H9 (cell line): ENCODE measurements at regions not wholly inside any gene's neighbourhood (a gene's known extent, or its start where the extent isn't known, plus 50 kb on each side); places are given as distances from the start of the nearest gene placed in this dataset.

Source experiments
- DNase-seq: peaks from one replicate; pipeline ENCODE4 v3.0.0-alpha.2; 2017
- H2AFZ ChIP-seq: one replicate; pipeline ENCODE4 v1.6.1; 2013; ENCODE audit warnings: mild to moderate bottlenecking, low read length, control low read depth, moderate library complexity
- H2AK5ac ChIP-seq: 2 replicates; pipeline ENCODE4 v1.6.1; 2013; ENCODE audit warnings: low read length, control low read depth, mixed read lengths; ENCODE audit not compliant: insufficient read length
- H2BK120ac ChIP-seq: one replicate; pipeline ENCODE4 v1.6.1; 2013; ENCODE audit warnings: low read depth, mild to moderate bottlenecking, low read length, control low read depth, inconsistent platforms; ENCODE audit not compliant: poor library complexity, severe bottlenecking
- H2BK12ac ChIP-seq: 2 replicates; pipeline ENCODE4 v1.6.1; 2013; ENCODE audit warnings: low read length, control low read depth, mixed read lengths, low read depth; ENCODE audit not compliant: insufficient read length
- H2BK15ac ChIP-seq: 2 replicates; pipeline ENCODE4 v1.6.1; 2013; ENCODE audit warnings: low read depth, low read length, control low read depth
- H2BK20ac ChIP-seq: one replicate; pipeline ENCODE4 v1.6.1; 2013; ENCODE audit warnings: low read depth, mild to moderate bottlenecking, low read length, control low read depth, inconsistent platforms; ENCODE audit not compliant: poor library complexity, severe bottlenecking
- H2BK5ac ChIP-seq: 2 replicates; pipeline ENCODE4 v1.6.1; 2013; ENCODE audit warnings: low read length, control low read depth, mixed read lengths; ENCODE audit not compliant: insufficient read length
- H3K14ac ChIP-seq: 2 replicates; pipeline ENCODE4 v1.6.1; 2013; ENCODE audit warnings: low read length, control low read depth; ENCODE audit not compliant: insufficient read depth
- H3K18ac ChIP-seq: 2 replicates; pipeline ENCODE4 v1.6.1; 2013; ENCODE audit warnings: low read depth, mild to moderate bottlenecking, mixed read lengths, low read length, control low read depth; ENCODE audit not compliant: insufficient read length
- H3K23ac ChIP-seq: 2 replicates; pipeline ENCODE4 v1.6.1; 2013; ENCODE audit warnings: low read length, control low read depth, mixed read lengths, low read depth; ENCODE audit not compliant: insufficient read length
- H3K23me2 ChIP-seq: 2 replicates; pipeline ENCODE4 v1.6.1; 2013; ENCODE audit warnings: low read depth, mild to moderate bottlenecking, mixed read lengths, low read length, control low read depth; ENCODE audit not compliant: insufficient read length, poor library complexity, severe bottlenecking
- H3K27ac ChIP-seq: 2 replicates; pipeline ENCODE4 v1.5.1; 2013; ENCODE audit warnings: low read length, control low read depth, mixed read lengths, low read depth; ENCODE audit not compliant: insufficient read length
- H3K27me3 ChIP-seq: 2 replicates; pipeline ENCODE4 v1.6.1; 2013; ENCODE audit warnings: low read length, control low read depth, inconsistent platforms; ENCODE audit not compliant: insufficient read depth
- H3K4ac ChIP-seq: 2 replicates; pipeline ENCODE4 v1.6.1; 2013; ENCODE audit warnings: low read depth, mild to moderate bottlenecking, control low read depth, inconsistent platforms, low read length, moderate library complexity
- H3K4me1 ChIP-seq: 2 replicates; pipeline ENCODE4 v1.6.1; 2013; ENCODE audit warnings: low read length, control low read depth, inconsistent platforms; ENCODE audit not compliant: insufficient read depth
- H3K4me2 ChIP-seq: 2 replicates; pipeline ENCODE4 v1.6.1; 2013; ENCODE audit warnings: low read length, control low read depth, mixed read lengths; ENCODE audit not compliant: insufficient read length, insufficient read depth
- H3K56ac ChIP-seq: 2 replicates; pipeline ENCODE4 v1.6.1; 2013; ENCODE audit warnings: low read depth, mild to moderate bottlenecking, mixed read lengths, low read length, control low read depth; ENCODE audit not compliant: insufficient read length
- H3K79me1 ChIP-seq: 2 replicates; pipeline ENCODE4 v1.6.1; 2013; ENCODE audit warnings: low read depth, mild to moderate bottlenecking, moderate library complexity, low read length, control low read depth, inconsistent platforms; ENCODE audit not compliant: insufficient read depth, poor library complexity, severe bottlenecking
- H3K79me2 ChIP-seq: 2 replicates; pipeline ENCODE4 v1.6.1; 2013; ENCODE audit warnings: low read length, control low read depth, inconsistent platforms; ENCODE audit not compliant: insufficient read depth
- H3K9ac ChIP-seq: 2 replicates; pipeline ENCODE4 v1.6.1; 2013; ENCODE audit warnings: low read length, control low read depth, mixed read lengths; ENCODE audit not compliant: insufficient read length; ENCODE audit errors: extremely low read depth
- H3K9me3 ChIP-seq: one replicate; pipeline ENCODE4 v1.6.1; 2013; ENCODE audit warnings: low read depth, low read length, inconsistent platforms; ENCODE audit not compliant: control insufficient read depth
- H3T11ph ChIP-seq: one replicate; pipeline ENCODE4 v1.6.1; 2013; ENCODE audit warnings: mild to moderate bottlenecking, low read length, control low read depth, inconsistent platforms
- H4K20me1 ChIP-seq: one replicate; pipeline ENCODE4 v1.6.1; 2013; ENCODE audit not compliant: control insufficient read depth, insufficient read length, insufficient read depth
- H4K5ac ChIP-seq: 2 replicates; pipeline ENCODE4 v1.6.1; 2013; ENCODE audit warnings: low read depth, mild to moderate bottlenecking, mixed read lengths, low read length, control low read depth; ENCODE audit not compliant: insufficient read length
- H4K8ac ChIP-seq: replicated peaks from 2 replicates; pipeline ENCODE4 v1.6.1; 2013; ENCODE audit warnings: low read length, control low read depth, mixed read lengths, low read depth; ENCODE audit not compliant: insufficient read length
- H4K91ac ChIP-seq: 2 replicates; pipeline ENCODE4 v1.6.1; 2013; ENCODE audit warnings: low read depth, mild to moderate bottlenecking, moderate library complexity, mixed read lengths, low read length, control low read depth; ENCODE audit not compliant: insufficient read length
- H3K27ac Mint-ChIP-seq, 3 experiments: 2 replicates in 2 of 3; 3 replicates in 1 of 3; pipeline ENCODE4 v1.8.0; 2020 to 2021; ENCODE audit warnings: mixed read lengths in 3 of 3, mild to moderate bottlenecking in 1 of 3, moderate library complexity in 1 of 3
- H3K27me3 Mint-ChIP-seq: 2 replicates; pipeline ENCODE4 v1.8.0; 2021; ENCODE audit warnings: low read depth, mild to moderate bottlenecking, moderate library complexity, mixed read lengths
- H3K36me3 Mint-ChIP-seq, 3 experiments: 2 replicates in 2 of 3; 3 replicates in 1 of 3; pipeline ENCODE4 v1.8.0; 2020 to 2021; ENCODE audit warnings: low read depth in 3 of 3, mixed read lengths in 3 of 3; ENCODE audit not compliant: insufficient read depth in 1 of 3
- H3K4me1 Mint-ChIP-seq, 2 experiments: 2 replicates each; pipeline ENCODE4 v1.8.0; 2020; ENCODE audit warnings: mixed read lengths in 2 of 2
- H3K4me3 Mint-ChIP-seq, 2 experiments: 2 replicates in 1 of 2; 3 replicates in 1 of 2; pipeline ENCODE4 v1.8.0; 2020 to 2021; ENCODE audit warnings: mild to moderate bottlenecking in 2 of 2, mixed read lengths in 2 of 2, moderate library complexity in 1 of 2
- H3K9me3 Mint-ChIP-seq, 2 experiments: 2 replicates in 1 of 2; 3 replicates in 1 of 2; pipeline ENCODE4 v1.8.0; 2020; ENCODE audit warnings: mild to moderate bottlenecking in 2 of 2, mixed read lengths in 2 of 2, moderate library complexity in 1 of 2
- WGBS: extraction: QIAGEN DNeasy Blood & Tissue Kit; methylation state at CpG from one replicate; pipeline ENCODE4 v1.1.7; 2013; ENCODE audit warnings: missing lambda C conversion rate, low lambda C conversion rate, mixed read lengths; ENCODE audit not compliant: insufficient read length; ENCODE audit errors: extremely low coverage; 5-methylcytosine and 5-hydroxymethylcytosine counted together
- TF ChIP-seq, protein P1 (sequence below): fragments of 200-600 bp; sonication (generic); conservative IDR thresholded peaks from 3 replicates; pipeline ENCODE4 v1.8.0; 2021; ENCODE audit warnings: antibody characterized with exemption, mild to moderate bottlenecking

DNA sequence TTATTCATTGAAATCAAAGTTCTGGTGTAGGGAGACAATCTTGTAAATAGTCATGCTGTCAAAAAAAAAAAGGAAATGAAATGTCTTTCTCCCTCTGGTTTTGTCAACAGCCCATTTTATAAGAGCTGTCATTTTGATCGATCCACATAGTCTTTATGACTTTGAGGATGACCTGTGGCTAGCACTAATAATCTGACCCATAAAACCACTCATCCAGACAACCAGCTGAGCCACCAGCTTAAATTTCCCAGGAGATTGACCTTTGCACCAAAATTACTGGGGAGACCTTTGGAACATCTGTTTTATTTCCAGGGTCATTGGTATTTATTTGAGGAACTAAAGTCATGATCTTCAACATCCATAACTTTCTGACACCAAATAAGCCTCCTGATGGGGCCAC, 98.5 kb upstream of the MME start:
- H2BK12ac ChIP-seq: no peak overlapping the region
- H3K56ac ChIP-seq: no peak overlapping the region
- Mint-ChIP-seq H3K9me3 (peaks cover 2 to 3% of the 10 kb centered on the region in 2 experiments; a peak in 3 of 5 replicates), H3K4me3 (no peak overlapping the region), H3K4me1 (no peaks in the 10 kb centered on the region), H3K27me3 (no peaks in the 10 kb centered on the region), H3K36me3 (no peaks in the 10 kb centered on the region), H3K27ac (no peak overlapping the region)
- H3K4me2 ChIP-seq: no peak overlapping the region
- no peak overlapping the region for H3K9ac ChIP-seq
- H3K23ac ChIP-seq: no peak overlapping the region
- no peak overlapping the region for H2AFZ ChIP-seq
- H2BK15ac ChIP-seq: no peak overlapping the region
- no peak overlapping the region for H2BK5ac ChIP-seq
- no peak overlapping the region for H2BK20ac ChIP-seq
- no peaks in the 10 kb centered on the region for H3K9me3 ChIP-seq
- H3K4ac ChIP-seq: no peak overlapping the region
- H3K14ac ChIP-seq: no peak overlapping the region
- H3K23me2 ChIP-seq: no peaks in the 10 kb centered on the region
- no peaks in the 10 kb centered on the region for H3K79me2 ChIP-seq
- H4K5ac ChIP-seq: no peak overlapping the region
- no peaks in the 10 kb centered on the region for H4K20me1 ChIP-seq
- H3K18ac ChIP-seq: no peak overlapping the region
- H4K8ac ChIP-seq: no peak overlapping the region
- no peaks in the 10 kb centered on the region for H3K27me3 ChIP-seq
- H4K91ac ChIP-seq: no peak overlapping the region
- H2BK120ac ChIP-seq: no peak overlapping the region
- TF ChIP-seq, protein P1, sequence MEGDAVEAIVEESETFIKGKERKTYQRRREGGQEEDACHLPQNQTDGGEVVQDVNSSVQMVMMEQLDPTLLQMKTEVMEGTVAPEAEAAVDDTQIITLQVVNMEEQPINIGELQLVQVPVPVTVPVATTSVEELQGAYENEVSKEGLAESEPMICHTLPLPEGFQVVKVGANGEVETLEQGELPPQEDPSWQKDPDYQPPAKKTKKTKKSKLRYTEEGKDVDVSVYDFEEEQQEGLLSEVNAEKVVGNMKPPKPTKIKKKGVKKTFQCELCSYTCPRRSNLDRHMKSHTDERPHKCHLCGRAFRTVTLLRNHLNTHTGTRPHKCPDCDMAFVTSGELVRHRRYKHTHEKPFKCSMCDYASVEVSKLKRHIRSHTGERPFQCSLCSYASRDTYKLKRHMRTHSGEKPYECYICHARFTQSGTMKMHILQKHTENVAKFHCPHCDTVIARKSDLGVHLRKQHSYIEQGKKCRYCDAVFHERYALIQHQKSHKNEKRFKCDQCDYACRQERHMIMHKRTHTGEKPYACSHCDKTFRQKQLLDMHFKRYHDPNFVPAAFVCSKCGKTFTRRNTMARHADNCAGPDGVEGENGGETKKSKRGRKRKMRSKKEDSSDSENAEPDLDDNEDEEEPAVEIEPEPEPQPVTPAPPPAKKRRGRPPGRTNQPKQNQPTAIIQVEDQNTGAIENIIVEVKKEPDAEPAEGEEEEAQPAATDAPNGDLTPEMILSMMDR: no peak
- no peak for DNase-seq
- no peaks in the 10 kb centered on the region for H3K79me1 ChIP-seq
- H3K4me1 ChIP-seq: no peaks in the 10 kb centered on the region
- WGBS: no CpG with 5 or more reads among the region's 1 CpG
- no peak overlapping the region for H3T11ph ChIP-seq
- H2AK5ac ChIP-seq: no peak overlapping the region
- no peak overlapping the region for H3K27ac ChIP-seq
